ENCODE measurements at regions not wholly inside any gene's neighbourhood (a gene's known extent, or its start where the extent isn't known, plus 50 kb on each side); places are given as distances from the start of the nearest gene placed in this dataset.

- intact Hi-C loops (cut with micrococcal nuclease) (no loop called here), dilution Hi-C loops (cut with HindIII; ENCODE audit: low sequenced_read_pairs, unreplicated experiment) (no loop called here), in situ Hi-C loops (cut with MboI; ENCODE audit: low sequenced_read_pairs) (no loop called here)
- H2AK9ac ChIP-seq (replicated peaks; ENCODE audit: low read depth, low read length, poor library complexity): no peak overlapping the region
- H3K4ac ChIP-seq (ENCODE audit: low read depth, low read length): no peak overlapping the region
- no peak overlapping the region for H2BK5ac ChIP-seq (ENCODE audit: low read depth, low read length, poor library complexity, severe bottlenecking)
- no peak overlapping the region for H2BK20ac ChIP-seq (ENCODE audit: low read depth, low read length)
- ATAC-seq (ENCODE audit: low read depth) (no peak), DNase-seq (no peak)
- TF ChIP-seq NFE2L2 (IDR thresholded peaks at IDR 0.05; ENCODE audit: low read depth, low read length) (no peak), MXI1 (IDR thresholded peaks at IDR 0.05; ENCODE audit: borderline replicate concordance, low read depth, low read length) (no peak), FOS (IDR thresholded peaks at IDR 0.05; ENCODE audit: low read depth, low read length) (no peak), RFX5 (IDR thresholded peaks at IDR 0.05; ENCODE audit: low read depth, low read length) (no peak), BHLHE40 (IDR thresholded peaks at IDR 0.05; ENCODE audit: low read depth, low read length) (no peak), POLR2A (IDR thresholded peaks at IDR 0.05; ENCODE audit: low read depth, low read length) (no peak), RCOR1 (IDR thresholded peaks at IDR 0.05; ENCODE audit: insufficient replicate concordance, low read length) (no peak), RAD21 (IDR thresholded peaks at IDR 0.05; ENCODE audit: low read length) (no peak), SMC3 (IDR thresholded peaks at IDR 0.05; ENCODE audit: low read depth, low read length) (no peak), ELK1 (IDR thresholded peaks at IDR 0.05; ENCODE audit: borderline replicate concordance, low read depth, low read length) (no peak), USF2 (IDR thresholded peaks at IDR 0.05; ENCODE audit: low read depth, low read length) (no peak), CHD1 (IDR thresholded peaks at IDR 0.05; ENCODE audit: low read depth, low read length) (no peak), CTCF (conservative IDR thresholded peaks at IDR 0.05; ENCODE audit: low read depth, low read length) (no peak), CEBPB (IDR thresholded peaks at IDR 0.05; ENCODE audit: low read depth, low read length) (no peak), MAFK (IDR thresholded peaks at IDR 0.05; ENCODE audit: low read depth, low read length) (no peak), MAZ (IDR thresholded peaks at IDR 0.05; ENCODE audit: borderline replicate concordance, low read depth, low read length) (no peak)
- H3K9ac ChIP-seq (ENCODE audit: low read depth, low read length): no peak overlapping the region
- H3K56ac ChIP-seq (ENCODE audit: extremely low read depth, insufficient read depth, low read length): no peak overlapping the region
- no peaks in the 10 kb centered on the region for H3K36me3 ChIP-seq (ENCODE audit: control insufficient read depth, insufficient read depth, low read length)
- H2BK15ac ChIP-seq (ENCODE audit: low read depth, low read length): no peak overlapping the region
- POLR2A ChIA-PET (ENCODE audit: unreplicated experiment): no interaction called here
- BruUV-seq (replicated peaks): no TSS peak
- H4K20me1 ChIP-seq (ENCODE audit: insufficient read depth, low read length): no peaks in the 10 kb centered on the region
- H3K4me3 ChIP-seq (ENCODE audit: insufficient read depth, low read depth, low read length): no peak overlapping the region
- no peak overlapping the region for H3K18ac ChIP-seq (ENCODE audit: low read depth, low read length)
- CTCF ChIA-PET: no interaction called here
- WGBS, 2 experiments (ENCODE audit: extremely low coverage in 2 of 2, insufficient read length in 1 of 2): no CpG with 5 or more reads among the region's 2 CpGs
- no peaks in the 10 kb centered on the region for H3K79me1 ChIP-seq (ENCODE audit: low read depth in 1 of 2, low read length in 2 of 2)
- H3K27me3 ChIP-seq (ENCODE audit: control insufficient read depth, insufficient read depth, low read length): peaks cover 2% of the 10 kb centered on the region; the same call in 1 of the 2 replicates
- no peak overlapping the region for H3K14ac ChIP-seq (replicated peaks; ENCODE audit: low read depth, low read length)
- no peak overlapping the region for H3K23ac ChIP-seq (ENCODE audit: low read depth, low read length)
- H3K4me2 ChIP-seq (ENCODE audit: low read depth, low read length): no peak overlapping the region
- H2AFZ ChIP-seq (replicated peaks; ENCODE audit: low read length, poor library complexity): no peak overlapping the region
- no peak overlapping the region for H3K27ac ChIP-seq (ENCODE audit: insufficient read depth, low read length)
- no peak overlapping the region for H2AK5ac ChIP-seq (ENCODE audit: low read depth, low read length)
- H3K4me1 ChIP-seq (ENCODE audit: control insufficient read depth, insufficient read depth, low read length): no peaks in the 10 kb centered on the region
- no peak overlapping the region for H4K5ac ChIP-seq (ENCODE audit: low read depth, low read length)
- H3K9me1 ChIP-seq (ENCODE audit: insufficient read depth, low read length): no peaks in the 10 kb centered on the region
- no peak overlapping the region for H4K8ac ChIP-seq (ENCODE audit: low read depth in 2 of 2, low read length in 2 of 2)
- no peak overlapping the region for H2BK120ac ChIP-seq (ENCODE audit: low read depth, low read length)
- no peak overlapping the region for H4K91ac ChIP-seq (ENCODE audit: insufficient read depth, low read depth, low read length)
- peaks cover 5% of the 10 kb centered on the region; the same call in 1 of the 2 replicates for H3K9me3 ChIP-seq (ENCODE audit: control insufficient read depth, insufficient read depth, low read length)
Measured at GRCh38 chr11:112439614-112440013, 179.0 kb upstream of the PLET1 start.
